Gastroesophageal sphincter (tissue), 4 donors: ENCODE measurements at regions not wholly inside any gene's neighbourhood (a gene's known extent, or its start where the extent isn't known, plus 50 kb on each side); places are given as distances from the start of the nearest gene placed in this dataset.
"Not testable (repeated sequence)": the region's sequence is repeated elsewhere in the genome, so short reads cannot be mapped to it uniquely, and the experiment has no call there.

Experiments used
- ATAC-seq: fragments of 150-250 bp; one replicate; pipeline ENCODE4 v1.9.1; 2016; ENCODE audit warnings: mild to moderate bottlenecking, moderate library complexity
- H3K27ac ChIP-seq, 4 donors: fragments of 200-600 bp; sonication (generic) in 3 of 4; 1 replicate in 3 of 4; 2 replicates in 1 of 4; pipeline ENCODE4 v1.5.1; 2016 to 2019
- H3K27me3 ChIP-seq: fragments of 200-600 bp; sonication (generic); one replicate; pipeline ENCODE4 v1.5.1; 2019
- H3K36me3 ChIP-seq, 2 donors: fragments of 200-600 bp; sonication (generic); one replicate each; pipeline ENCODE4 v1.5.1; 2019; ENCODE audit warnings: control low read depth in 1 of 2
- H3K4me1 ChIP-seq, 3 donors: fragments of 200-600 bp; sonication (generic); 1 replicate in 2 of 3; 2 replicates in 1 of 3; pipeline ENCODE4 v1.5.1; 2016 to 2019; ENCODE audit warnings: control low read depth in 2 of 3
- H3K4me3 ChIP-seq, 2 donors: fragments of 200-600 bp; sonication (generic); one replicate each; pipeline ENCODE4 v1.5.1; 2019; ENCODE audit warnings: mild to moderate bottlenecking in 1 of 2, moderate library complexity in 1 of 2
- H3K9me3 ChIP-seq, 3 donors: fragments of 200-600 bp; sonication (generic); one replicate each; pipeline ENCODE4 v1.5.1; 2017 to 2019; ENCODE audit warnings: control low read depth in 2 of 3
- CTCF ChIP-seq, 4 experiments: fragments of 200-600 bp in 2 of 4; fragments of 450-650 bp in 2 of 4; sonication (generic) in 1 of 4; IDR thresholded peaks; one replicate each; pipeline ENCODE4 v1.5.1; 2017 to 2019; ENCODE audit warnings: antibody characterized with exemption in 4 of 4, mild to moderate bottlenecking in 2 of 4, moderate library complexity in 2 of 4
- EP300 ChIP-seq: sonication (generic); formaldehyde crosslinking; IDR thresholded peaks from one replicate; pipeline ENCODE4 v1.6.1; 2017; ENCODE audit warnings: antibody characterized with exemption, mild to moderate bottlenecking
- POLR2A ChIP-seq, 2 donors: fragments of 450-650 bp; IDR thresholded peaks; one replicate each; pipeline ENCODE4 v1.6.1; 2017; ENCODE audit warnings: antibody characterized with exemption in 2 of 2, mild to moderate bottlenecking in 2 of 2, moderate library complexity in 1 of 2
- POLR2AphosphoS5 ChIP-seq: sonication (generic); formaldehyde crosslinking; IDR thresholded peaks from one replicate; pipeline ENCODE4 v1.6.1; 2017; ENCODE audit warnings: antibody characterized with exemption
- WGBS, 2 donors: methylation state at CpG; one replicate each; pipeline ENCODE4 v1.1.5; 2018; ENCODE audit warnings: low coverage in 1 of 2; 5-methylcytosine and 5-hydroxymethylcytosine counted together

DNA sequence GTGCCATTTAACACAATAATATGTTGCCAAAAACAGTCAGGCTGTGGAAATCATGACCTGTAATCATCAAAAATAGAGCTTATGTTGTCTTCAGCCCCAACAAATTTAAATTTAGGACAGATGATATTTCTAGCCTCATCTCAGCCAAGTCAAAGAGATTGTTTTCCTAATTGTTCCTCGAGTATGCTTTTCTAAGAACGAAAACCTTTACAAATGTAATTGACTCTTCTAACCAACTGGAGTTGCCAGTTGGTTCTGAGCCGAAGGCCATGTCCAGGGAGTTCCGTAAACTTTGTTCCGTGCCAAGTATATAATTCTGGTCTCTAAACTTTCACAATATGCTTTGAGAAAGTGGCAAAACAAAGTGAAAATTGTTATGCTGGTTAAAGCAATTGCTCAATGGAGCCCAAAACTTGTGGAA is 160.8 kb downstream of the CEMIP2 start:
- no peaks in the 10 kb centered on the region for H3K27me3 ChIP-seq
- H3K27ac ChIP-seq: no peak overlapping the region
- no peak for TF ChIP-seq POLR2A (IDR thresholded peaks at IDR 0.05)
- TF ChIP-seq POLR2AphosphoS5: peak; percentile 28
- no peak for TF ChIP-seq CTCF (IDR thresholded peaks at IDR 0.05)
- no peak for TF ChIP-seq EP300
- ATAC-seq: peak; percentile 57
- peaks cover 0 to 5% (median 0%) of the 10 kb centered on the region in 3 donors for H3K4me1 ChIP-seq
- no peak overlapping the region for H3K4me3 ChIP-seq
- no peaks in the 10 kb centered on the region for H3K9me3 ChIP-seq
- H3K36me3 ChIP-seq: no peaks in the 10 kb centered on the region
- WGBS, 2 donors: 48 to 80% methylated on average over 5 of the region's 5 CpGs

GRCh38 chr9:71604197-71605063 is 163.9 kb downstream of the CEMIP2 start:
- Histone ChIP-seq H3K36me3 (no peaks in the 10 kb centered on the region), H3K9me3 (no peaks in the 10 kb centered on the region), H3K4me1 (peaks cover 0 to 5% (median 0%) of the 10 kb centered on the region in 3 donors), H3K4me3 (no peak overlapping the region), H3K27ac (no peak overlapping the region), H3K27me3 (no peaks in the 10 kb centered on the region)
- TF ChIP-seq CTCF (IDR thresholded peaks at IDR 0.05) (peak; percentile 49 to 76 (median 56)), EP300 (no peak)
- no peak for ATAC-seq
- WGBS, 2 donors: 64 to 65% methylated on average over 5 of the region's 5 CpGs

DNA sequence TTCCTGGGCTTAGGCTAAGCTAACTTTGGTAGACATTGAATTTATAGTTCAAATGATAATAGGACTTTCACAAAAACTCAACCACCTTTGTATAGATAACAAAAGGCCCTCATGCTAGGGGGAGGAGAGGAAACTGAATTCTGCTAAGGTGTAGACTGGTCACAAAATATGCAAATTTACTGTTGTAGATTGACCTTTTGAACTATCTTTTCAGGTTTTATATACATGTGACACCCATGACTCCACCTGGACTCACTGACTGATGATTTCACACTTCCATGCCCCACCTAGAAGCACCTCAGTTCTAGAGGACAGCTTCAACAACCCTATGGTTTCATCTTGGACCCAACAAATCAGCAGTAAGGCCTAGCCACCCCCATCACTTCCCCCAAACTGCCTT is 165.7 kb downstream of the CEMIP2 start:
- Histone ChIP-seq H3K27ac (no peak overlapping the region), H3K27me3 (no peaks in the 10 kb centered on the region), H3K4me1 (no peaks in the 10 kb centered on the region), H3K9me3 (no peaks in the 10 kb centered on the region), H3K4me3 (no peak overlapping the region), H3K36me3 (no peaks in the 10 kb centered on the region)
- TF ChIP-seq POLR2AphosphoS5: no peak
- TF ChIP-seq CTCF (IDR thresholded peaks at IDR 0.05): no peak
- no peak for TF ChIP-seq POLR2A (IDR thresholded peaks at IDR 0.05)
- TF ChIP-seq EP300: no peak
- no peak for ATAC-seq

DNA sequence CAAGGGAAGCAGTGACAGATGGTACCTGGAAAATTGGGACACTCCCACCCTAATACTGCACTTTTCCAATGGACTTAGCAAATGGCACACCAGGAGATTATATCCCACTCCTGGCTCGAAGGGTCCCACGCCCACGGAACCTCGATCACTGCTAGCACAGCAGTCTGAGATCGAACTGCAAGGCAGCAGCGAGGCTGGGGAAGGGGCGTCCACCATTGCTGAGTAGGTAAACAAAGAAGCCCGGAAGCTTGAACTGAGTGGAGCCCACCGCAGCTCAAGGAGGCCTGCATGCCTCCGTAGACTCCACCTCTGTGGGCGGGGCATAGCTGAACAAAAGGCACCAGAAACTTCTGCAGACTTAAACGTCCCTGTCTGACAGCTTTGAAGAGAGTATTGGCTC is 172.6 kb downstream of the CEMIP2 start:
- H3K27ac ChIP-seq: not testable (repeated sequence)
- 100% methylated on average over 3 of the region's 12 CpGs; no CpG with 5 or more reads in 1 of the 2 donors for WGBS, 2 donors

DNA sequence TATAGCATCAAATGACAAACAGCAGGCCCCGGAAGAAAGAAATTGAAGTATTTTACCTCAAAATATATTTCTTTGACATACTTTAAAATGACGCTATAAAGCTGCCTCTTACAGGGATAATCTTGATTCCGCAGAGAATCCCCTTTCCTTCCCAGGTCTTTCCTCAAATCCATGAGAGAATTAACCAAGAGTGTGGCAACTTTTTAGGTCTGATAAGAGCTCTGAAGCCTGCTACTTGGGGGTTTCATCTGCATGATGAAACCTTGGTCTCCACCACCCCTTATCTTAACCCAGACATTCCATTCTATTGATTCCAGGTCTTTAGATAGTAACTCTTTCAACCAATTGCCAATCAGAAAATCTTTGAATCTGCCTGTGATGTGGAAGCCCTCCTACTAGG is 173.8 kb downstream of the CEMIP2 start:
- Histone ChIP-seq H3K4me1 (no peaks in the 10 kb centered on the region), H3K4me3 (no peak overlapping the region), H3K27ac (no peak overlapping the region), H3K27me3 (peaks cover 7% of the 10 kb centered on the region), H3K9me3 (no peaks in the 10 kb centered on the region), H3K36me3 (no peaks in the 10 kb centered on the region)
- no peak for TF ChIP-seq POLR2AphosphoS5
- TF ChIP-seq EP300: no peak
- no peak for TF ChIP-seq POLR2A (IDR thresholded peaks at IDR 0.05)
- TF ChIP-seq CTCF (IDR thresholded peaks at IDR 0.05): no peak
- ATAC-seq: no peak
- 82 to 85% methylated on average over 3 of the region's 3 CpGs for WGBS, 2 donors

More for the DNA sequence above, 172.6 kb downstream of the CEMIP2 start:
- not testable (repeated sequence) for H3K9me3 ChIP-seq, H3K27me3 ChIP-seq, H3K36me3 ChIP-seq, ATAC-seq, H3K4me3 ChIP-seq, H3K4me1 ChIP-seq
